ENCODE measurements at regions not wholly inside any gene's neighbourhood (a gene's known extent, or its start where the extent isn't known, plus 50 kb on each side); places are given as distances from the start of the nearest gene placed in this dataset.

GRCh38 chr5:6216471-6217075 is 161.8 kb downstream of the MED10 start:
- DNase-seq: no peak
- intact Hi-C loops (cut with DNase I): no loop called here
- WGBS: 87% methylated on average over 9 of the region's 9 CpGs

GRCh38 chr5:6215891-6216290 is 162.5 kb downstream of the MED10 start:
- peaks cover 2% of the 10 kb centered on the region for H3K9me3 ChIP-seq (ENCODE audit: control insufficient read depth, low read length)
- H3K27me3 ChIP-seq (ENCODE audit: control insufficient read depth, insufficient read depth): no peaks in the 10 kb centered on the region
- no peak overlapping the region for H3K27ac ChIP-seq (ENCODE audit: low read length)
- ATAC-seq (no peak), DNase-seq (no peak)
- H3K4me3 ChIP-seq (ENCODE audit: low read length): no peak overlapping the region
- intact Hi-C loops (cut with DNase I): no loop called here
- 78% methylated on average over 8 of the region's 8 CpGs for WGBS
- no peaks in the 10 kb centered on the region for H3K4me1 ChIP-seq (ENCODE audit: control insufficient read depth, insufficient read depth, low read length)

More at GRCh38 chr5:6216471-6217075, 161.8 kb downstream of the MED10 start:
- peaks cover 2% of the 10 kb centered on the region for H3K9me3 ChIP-seq (ENCODE audit: control insufficient read depth, low read length)
- no peak overlapping the region for H3K27ac ChIP-seq (ENCODE audit: low read length)
- no peaks in the 10 kb centered on the region for H3K4me1 ChIP-seq (ENCODE audit: control insufficient read depth, insufficient read depth, low read length)
- no peak for ATAC-seq
- no peak overlapping the region for H3K4me3 ChIP-seq (ENCODE audit: low read length)
- H3K27me3 ChIP-seq (ENCODE audit: control insufficient read depth, insufficient read depth): no peaks in the 10 kb centered on the region

- intact Hi-C loops (cut with DNase I): no loop called here
These were observed 166.1 kb downstream of the MED10 start for GRCh38 chr5:6212244-6212643.

GRCh38 chr5:6206501-6206900 is 171.8 kb downstream of the MED10 start:
- WGBS: 69% methylated on average over 1 of the region's 1 CpG
- intact Hi-C loops (cut with DNase I): no loop called here
- H3K4me3 ChIP-seq (ENCODE audit: low read length): no peak overlapping the region
- peaks cover 3% of the 10 kb centered on the region for H3K9me3 ChIP-seq (ENCODE audit: control insufficient read depth, low read length)
- no peaks in the 10 kb centered on the region for H3K4me1 ChIP-seq (ENCODE audit: control insufficient read depth, insufficient read depth, low read length)
- DNase-seq (no peak), ATAC-seq (no peak)
- H3K27me3 ChIP-seq (ENCODE audit: control insufficient read depth, insufficient read depth): no peaks in the 10 kb centered on the region
- H3K27ac ChIP-seq (ENCODE audit: low read length): no peak overlapping the region

More at GRCh38 chr5:6212244-6212643, 166.1 kb downstream of the MED10 start:
- no peak overlapping the region for H3K27ac ChIP-seq (ENCODE audit: low read length)
- peaks cover 2% of the 10 kb centered on the region for H3K9me3 ChIP-seq (ENCODE audit: control insufficient read depth, low read length)
- 69% methylated on average over 1 of the region's 1 CpG for WGBS
- H3K27me3 ChIP-seq (ENCODE audit: control insufficient read depth, insufficient read depth): no peaks in the 10 kb centered on the region
- ATAC-seq (no peak), DNase-seq (no peak)
- no peaks in the 10 kb centered on the region for H3K4me1 ChIP-seq (ENCODE audit: control insufficient read depth, insufficient read depth, low read length)
- H3K4me3 ChIP-seq (ENCODE audit: low read length): no peak overlapping the region

GRCh38 chr5:6202968-6203365 is 175.4 kb downstream of the MED10 start:
- no peak for ATAC-seq

GRCh38 chr5:6202149-6202967 is 176.0 kb downstream of the MED10 start:
- 63% methylated on average over 6 of the region's 6 CpGs for WGBS
- Histone ChIP-seq H3K27me3 (ENCODE audit: control insufficient read depth, insufficient read depth) (no peaks in the 10 kb centered on the region), H3K4me3 (ENCODE audit: low read length) (no peak overlapping the region), H3K27ac (ENCODE audit: low read length) (no peak overlapping the region), H3K9me3 (ENCODE audit: control insufficient read depth, low read length) (peaks cover 3% of the 10 kb centered on the region), H3K4me1 (ENCODE audit: control insufficient read depth, insufficient read depth, low read length) (no peaks in the 10 kb centered on the region)
- intact Hi-C loops (cut with DNase I): no loop called here
- no peak for DNase-seq
- no peak for ATAC-seq

More at GRCh38 chr5:6202968-6203365, 175.4 kb downstream of the MED10 start:
- intact Hi-C loops (cut with DNase I): no loop called here
- H3K4me3 ChIP-seq (ENCODE audit: low read length): no peak overlapping the region
- no peak overlapping the region for H3K27ac ChIP-seq (ENCODE audit: low read length)
- no peaks in the 10 kb centered on the region for H3K4me1 ChIP-seq (ENCODE audit: control insufficient read depth, insufficient read depth, low read length)
- 72% methylated on average over 4 of the region's 4 CpGs for WGBS
- H3K27me3 ChIP-seq (ENCODE audit: control insufficient read depth, insufficient read depth): no peaks in the 10 kb centered on the region
- no peak for DNase-seq
- peaks cover 3% of the 10 kb centered on the region for H3K9me3 ChIP-seq (ENCODE audit: control insufficient read depth, low read length)

GRCh38 chr5:6201631-6202030 is 176.7 kb downstream of the MED10 start:
- no peaks in the 10 kb centered on the region for H3K4me1 ChIP-seq (ENCODE audit: control insufficient read depth, insufficient read depth, low read length)
- no peak for ATAC-seq
- peaks cover 3% of the 10 kb centered on the region for H3K9me3 ChIP-seq (ENCODE audit: control insufficient read depth, low read length)
- 78% methylated on average over 6 of the region's 6 CpGs for WGBS
- no peak overlapping the region for H3K4me3 ChIP-seq (ENCODE audit: low read length)
- DNase-seq: no peak
- no peaks in the 10 kb centered on the region for H3K27me3 ChIP-seq (ENCODE audit: control insufficient read depth, insufficient read depth)
- intact Hi-C loops (cut with DNase I): no loop called here
- H3K27ac ChIP-seq (ENCODE audit: low read length): no peak overlapping the region

GRCh38 chr5:6198531-6198930 is 179.8 kb downstream of the MED10 start:
- no peaks in the 10 kb centered on the region for H3K27me3 ChIP-seq (ENCODE audit: control insufficient read depth, insufficient read depth)
- DNase-seq (no peak), ATAC-seq (no peak)
- peaks cover 2% of the 10 kb centered on the region for H3K9me3 ChIP-seq (ENCODE audit: control insufficient read depth, low read length)
- no peak overlapping the region for H3K27ac ChIP-seq (ENCODE audit: low read length)
- WGBS: 72% methylated on average over 5 of the region's 5 CpGs
- intact Hi-C loops (cut with DNase I): no loop called here
- H3K4me3 ChIP-seq (ENCODE audit: low read length): no peak overlapping the region
- no peaks in the 10 kb centered on the region for H3K4me1 ChIP-seq (ENCODE audit: control insufficient read depth, insufficient read depth, low read length)

- peaks cover 2% of the 10 kb centered on the region for H3K9me3 ChIP-seq (ENCODE audit: control insufficient read depth, low read length)
- WGBS: 74% methylated on average over 7 of the region's 7 CpGs
- no peak overlapping the region for H3K27ac ChIP-seq (ENCODE audit: low read length)
- DNase-seq: no peak
- ATAC-seq: no peak
- H3K4me3 ChIP-seq (ENCODE audit: low read length): no peak overlapping the region
- intact Hi-C loops (cut with DNase I): no loop called here
- no peaks in the 10 kb centered on the region for H3K27me3 ChIP-seq (ENCODE audit: control insufficient read depth, insufficient read depth)
- H3K4me1 ChIP-seq (ENCODE audit: control insufficient read depth, insufficient read depth, low read length): no peaks in the 10 kb centered on the region
These were observed 180.9 kb downstream of the MED10 start for GRCh38 chr5:6197427-6197826.

GRCh38 chr5:6195711-6196358 is 182.5 kb downstream of the MED10 start:
- Histone ChIP-seq H3K9me3 (ENCODE audit: control insufficient read depth, low read length) (peaks cover 2% of the 10 kb centered on the region), H3K27ac (ENCODE audit: low read length) (no peak overlapping the region), H3K4me3 (ENCODE audit: low read length) (no peak overlapping the region), H3K27me3 (ENCODE audit: control insufficient read depth, insufficient read depth) (no peaks in the 10 kb centered on the region), H3K4me1 (ENCODE audit: control insufficient read depth, insufficient read depth, low read length) (no peaks in the 10 kb centered on the region)
- intact Hi-C loops (cut with DNase I): no loop called here
- ATAC-seq (no peak), DNase-seq (no peak)
- WGBS: 75% methylated on average over 9 of the region's 9 CpGs

- H3K9me3 ChIP-seq (ENCODE audit: control insufficient read depth, low read length): peaks cover 2% of the 10 kb centered on the region
- H3K4me3 ChIP-seq (ENCODE audit: low read length): no peak overlapping the region
- intact Hi-C loops (cut with DNase I): no loop called here
- H3K27ac ChIP-seq (ENCODE audit: low read length): no peak overlapping the region
- DNase-seq (no peak), ATAC-seq (no peak)
- no peaks in the 10 kb centered on the region for H3K27me3 ChIP-seq (ENCODE audit: control insufficient read depth, insufficient read depth)
- WGBS: 46% methylated on average over 5 of the region's 5 CpGs
- no peaks in the 10 kb centered on the region for H3K4me1 ChIP-seq (ENCODE audit: control insufficient read depth, insufficient read depth, low read length)
These were observed 183.3 kb downstream of the MED10 start for GRCh38 chr5:6194906-6195612.
